Neuronal stem cell (in vitro differentiated cells): ENCODE measurements at regions not wholly inside any gene's neighbourhood (a gene's known extent, or its start where the extent isn't known, plus 50 kb on each side); places are given as distances from the start of the nearest gene placed in this dataset.
A peak's percentile ranks its signal among the peaks of the same experiment; 100 is the strongest.

Experiments
- DNase-seq: peaks from one replicate; pipeline ENCODE4 v3.0.0-alpha.2; 2013; ENCODE audit warnings: low spot score
- H2AFZ ChIP-seq: one replicate; pipeline ENCODE4 v1.6.1; 2013; ENCODE audit warnings: mild to moderate bottlenecking, low read length, inconsistent platforms
- H2AK5ac ChIP-seq: 2 replicates; pipeline ENCODE4 v1.6.1; 2013; ENCODE audit warnings: low read depth, mild to moderate bottlenecking, inconsistent platforms, low read length, moderate library complexity, mixed read lengths
- H2BK120ac ChIP-seq: 2 replicates; pipeline ENCODE4 v1.6.1; 2013; ENCODE audit warnings: low read depth, mild to moderate bottlenecking, inconsistent platforms, low read length, moderate library complexity, mixed read lengths
- H2BK12ac ChIP-seq: one replicate; pipeline ENCODE4 v1.6.1; 2013; ENCODE audit warnings: low read length, inconsistent platforms
- H2BK15ac ChIP-seq: 2 replicates; pipeline ENCODE4 v1.6.1; 2013; ENCODE audit warnings: mild to moderate bottlenecking, low read length, inconsistent platforms, mixed read lengths
- H2BK5ac ChIP-seq: one replicate; pipeline ENCODE4 v1.6.1; 2013; ENCODE audit warnings: inconsistent platforms, mild to moderate bottlenecking, low read length, moderate library complexity
- H3K14ac ChIP-seq: one replicate; pipeline ENCODE4 v1.6.1; 2013; ENCODE audit warnings: low read length, inconsistent platforms
- H3K18ac ChIP-seq: 2 replicates; pipeline ENCODE4 v1.6.1; 2013; ENCODE audit warnings: low read length, inconsistent platforms
- H3K23ac ChIP-seq: 2 replicates; pipeline ENCODE4 v1.6.1; 2013; ENCODE audit warnings: low read depth, mild to moderate bottlenecking, mixed read lengths, low read length, inconsistent platforms; ENCODE audit not compliant: poor library complexity
- H3K27ac ChIP-seq: replicated peaks from 3 replicates; pipeline ENCODE4 v1.5.1; 2013; ENCODE audit warnings: low read length, inconsistent platforms
- H3K27me3 ChIP-seq, 3 experiments: 2 replicates each; pipeline ENCODE4 v1.6.1; 2013; ENCODE audit warnings: low read length in 3 of 3, mild to moderate bottlenecking in 2 of 3, inconsistent platforms in 1 of 3, low read depth in 1 of 3, mixed read lengths in 1 of 3, moderate library complexity in 1 of 3; ENCODE audit not compliant: control insufficient read depth in 3 of 3, insufficient read depth in 3 of 3
- H3K36me3 ChIP-seq, 2 donors: replicated peaks in 1 of 2; 2 replicates each; pipeline ENCODE4 v1.6.1; 2013; ENCODE audit warnings: low read length in 2 of 2; ENCODE audit not compliant: control insufficient read depth in 2 of 2, insufficient read depth in 2 of 2
- H3K4ac ChIP-seq: 2 replicates; pipeline ENCODE4 v1.6.1; 2013; ENCODE audit warnings: inconsistent platforms, mild to moderate bottlenecking, low read length, moderate library complexity
- H3K4me1 ChIP-seq, 2 donors: 1 replicate in 1 of 2; 2 replicates in 1 of 2; pipeline ENCODE4 v1.6.1; 2013; ENCODE audit warnings: low read length in 2 of 2, low read depth in 1 of 2; ENCODE audit not compliant: control insufficient read depth in 2 of 2, insufficient read depth in 1 of 2
- H3K4me2 ChIP-seq: one replicate; pipeline ENCODE4 v1.6.1; 2013; ENCODE audit warnings: mild to moderate bottlenecking, low read length, inconsistent platforms; ENCODE audit not compliant: insufficient read depth, poor library complexity, severe bottlenecking
- H3K4me3 ChIP-seq, 2 donors: 2 replicates each; pipeline ENCODE4 v1.5.1; 2013; ENCODE audit warnings: low read length in 2 of 2, mild to moderate bottlenecking in 2 of 2, inconsistent platforms in 1 of 2, moderate library complexity in 1 of 2
- H3K79me1 ChIP-seq: one replicate; pipeline ENCODE4 v1.6.1; 2013; ENCODE audit warnings: low read depth, mild to moderate bottlenecking, inconsistent platforms, low read length, moderate library complexity
- H3K9ac ChIP-seq: one replicate; pipeline ENCODE4 v1.6.1; 2013; ENCODE audit warnings: mild to moderate bottlenecking, low read depth, low read length, inconsistent platforms; ENCODE audit not compliant: poor library complexity
- H3K9me3 ChIP-seq, 2 donors: replicated peaks in 1 of 2; 2 replicates each; pipeline versions ENCODE3 to v1.6.1; 2013; ENCODE audit warnings: low read length in 2 of 2, mild to moderate bottlenecking in 2 of 2, inconsistent platforms in 1 of 2, low read depth in 1 of 2, mixed read lengths in 1 of 2, moderate library complexity in 1 of 2; ENCODE audit not compliant: control insufficient read depth in 2 of 2, insufficient read depth in 1 of 2
- H4K8ac ChIP-seq: one replicate; pipeline ENCODE4 v1.6.1; 2013; ENCODE audit warnings: low read depth, mild to moderate bottlenecking, inconsistent platforms, low read length, moderate library complexity
- H4K91ac ChIP-seq: one replicate; pipeline ENCODE4 v1.6.1; 2013; ENCODE audit warnings: low read length, low read depth, mild to moderate bottlenecking, inconsistent platforms; ENCODE audit not compliant: poor library complexity
- WGBS, 2 donors: extraction: QIAGEN DNeasy Blood & Tissue Kit; methylation state at CpG; one replicate each; pipeline ENCODE4 v1.1.7; 2013; ENCODE audit warnings: missing lambda C conversion rate in 2 of 2, mixed read lengths in 1 of 2; ENCODE audit not compliant: insufficient read length in 2 of 2, insufficient replicate concordance in 1 of 2; ENCODE audit errors: extremely low coverage in 2 of 2; 5-methylcytosine and 5-hydroxymethylcytosine counted together

- Histone ChIP-seq H3K27me3 (no peaks in the 10 kb centered on the region), H4K91ac (no peak overlapping the region), H3K79me1 (no peaks in the 10 kb centered on the region), H3K18ac (no peak overlapping the region), H3K23ac (no peak overlapping the region), H2AFZ (no peak overlapping the region), H3K4me1 (no peaks in the 10 kb centered on the region), H3K4me2 (no peak overlapping the region), H2BK15ac (no peak overlapping the region), H3K14ac (peak overlapping the region; percentile 38), H2AK5ac (no peak overlapping the region), H2BK12ac (no peak overlapping the region), H4K8ac (peak overlapping the region; percentile 65), H3K27ac (no peak overlapping the region), H3K9me3 (peaks cover 5 to 6% of the 10 kb centered on the region in 2 donors), H3K9ac (no peak overlapping the region), H3K4me3 (no peak overlapping the region), H3K36me3 (no peaks in the 10 kb centered on the region), H2BK5ac (no peak overlapping the region), H2BK120ac (no peak overlapping the region), H3K4ac (no peak overlapping the region)
- no CpG with 5 or more reads among the region's 18 CpGs for WGBS, 2 donors
- no peak for DNase-seq
Measured at GRCh38 chr5:18551716-18552115, 917.5 kb downstream of the TAF11L14 start.

GRCh38 chr5:18553269-18553668, 919.0 kb downstream of the TAF11L14 start:
- Histone ChIP-seq H3K27ac (no peak overlapping the region), H3K4ac (no peak overlapping the region), H4K8ac (no peak overlapping the region), H3K9me3 (peaks cover 5% of the 10 kb centered on the region in 2 donors), H3K9ac (no peak overlapping the region), H3K14ac (no peak overlapping the region), H3K4me3 (no peak overlapping the region), H2AFZ (peak overlapping the region; percentile 45), H4K91ac (no peak overlapping the region), H3K36me3 (no peaks in the 10 kb centered on the region), H2BK15ac (no peak overlapping the region), H2BK5ac (no peak overlapping the region), H3K79me1 (no peaks in the 10 kb centered on the region), H3K23ac (no peak overlapping the region), H3K27me3 (no peaks in the 10 kb centered on the region), H3K4me2 (no peak overlapping the region), H2BK120ac (no peak overlapping the region), H3K18ac (no peak overlapping the region), H2AK5ac (no peak overlapping the region), H2BK12ac (no peak overlapping the region), H3K4me1 (peaks cover 0 to 3% of the 10 kb centered on the region in 2 donors)
- no CpG with 5 or more reads among the region's 3 CpGs for WGBS, 2 donors
- no peak for DNase-seq

GRCh38 chr5:18560602-18561001, 926.3 kb downstream of the TAF11L14 start:
- Histone ChIP-seq H3K9ac (no peak overlapping the region), H4K91ac (no peak overlapping the region), H3K9me3 (no peaks in the 10 kb centered on the region), H2BK12ac (no peak overlapping the region), H3K14ac (no peak overlapping the region), H3K4me3 (no peak overlapping the region), H2BK15ac (no peak overlapping the region), H3K36me3 (no peaks in the 10 kb centered on the region), H3K79me1 (no peaks in the 10 kb centered on the region), H3K4ac (no peak overlapping the region), H2BK120ac (no peak overlapping the region), H4K8ac (no peak overlapping the region), H3K18ac (no peak overlapping the region), H2AFZ (no peak overlapping the region), H2BK5ac (no peak overlapping the region), H3K4me1 (peaks cover 0 to 3% of the 10 kb centered on the region in 2 donors), H2AK5ac (no peak overlapping the region), H3K4me2 (no peak overlapping the region), H3K27me3 (no peaks in the 10 kb centered on the region), H3K23ac (no peak overlapping the region), H3K27ac (no peak overlapping the region)
- WGBS, 2 donors, result no CpG with 5 or more reads among the region's 1 CpG
- DNase-seq, result no peak

- H3K79me1 ChIP-seq, result no peaks in the 10 kb centered on the region
- no peak overlapping the region for H2BK15ac ChIP-seq
- no peaks in the 10 kb centered on the region for H3K4me1 ChIP-seq
- no peak overlapping the region for H3K27ac ChIP-seq
- no peak overlapping the region for H4K91ac ChIP-seq
- no peaks in the 10 kb centered on the region for H3K27me3 ChIP-seq
- no peak overlapping the region for H2BK12ac ChIP-seq
- H2AFZ ChIP-seq, result no peak overlapping the region
- no CpG with 5 or more reads among the region's 2 CpGs for WGBS, 2 donors
- no peaks in the 10 kb centered on the region for H3K9me3 ChIP-seq
- H3K4me3 ChIP-seq, result no peak overlapping the region
- no peak overlapping the region for H2BK5ac ChIP-seq
- no peak overlapping the region for H3K4me2 ChIP-seq
- no peak overlapping the region for H3K18ac ChIP-seq
- no peak overlapping the region for H2AK5ac ChIP-seq
- H3K36me3 ChIP-seq, result no peaks in the 10 kb centered on the region
- no peak overlapping the region for H3K23ac ChIP-seq
- H3K9ac ChIP-seq, result no peak overlapping the region
- no peak overlapping the region for H3K14ac ChIP-seq
- no peak overlapping the region for H3K4ac ChIP-seq
- no peak for DNase-seq
- no peak overlapping the region for H4K8ac ChIP-seq
- H2BK120ac ChIP-seq, result no peak overlapping the region
Measured at GRCh38 chr5:18563853-18564252, 929.6 kb downstream of the TAF11L14 start.
